Panc1 (cell line): ENCODE measurements at regions not wholly inside any gene's neighbourhood (a gene's known extent, or its start where the extent isn't known, plus 50 kb on each side); places are given as distances from the start of the nearest gene placed in this dataset.

Experiments used
- ATAC-seq: fragments of 200-7000 bp; cut with Tn5 transposase; 2 replicates; pipeline ENCODE4 v1.9.1; 2020; ENCODE audit warnings: mild to moderate bottlenecking, moderate library complexity
- BruUV-seq: library from RNA; stranded (reverse); fragments of 400-500 nt; replicated peaks from 2 replicates; lab custom pipeline; 2021; lab: Mats Ljungman, UMichigan
- CTCF ChIA-PET: fragments of 300-600 bp; sonication (Branson Sonifier 250); formaldehyde crosslinking; loops from one replicate; lab custom pipeline; 2022; ENCODE audit warnings: antibody characterized with exemption; lab: Charles Lee
- POLR2A ChIA-PET: fragments of 300-600 bp; sonication (Branson Sonifier 250); formaldehyde crosslinking; loops from one replicate; lab custom pipeline; 2022; ENCODE audit warnings: antibody characterized with exemption; lab: Charles Lee
- DNase-seq: peaks from one replicate; pipeline ENCODE4 v3.0.0-alpha.2; 2010; ENCODE audit warnings: low read depth, low spot score
- H3K27ac ChIP-seq: 2 replicates; pipeline ENCODE4 v1.5.1; 2011; ENCODE audit warnings: mild to moderate bottlenecking, low read length, inconsistent platforms
- H3K27me3 ChIP-seq: fragments of 200-500 bp; sonication (Bioruptor generic); 2 replicates; pipeline ENCODE4 v1.6.0; 2014; ENCODE audit warnings: low read length, inconsistent platforms; ENCODE audit not compliant: control insufficient read depth, insufficient read depth
- H3K36me3 ChIP-seq: fragments of 200-500 bp; sonication (Bioruptor generic); 2 replicates; pipeline ENCODE4 v1.5.1; 2014; ENCODE audit warnings: inconsistent platforms, mild to moderate bottlenecking, low read length, moderate library complexity; ENCODE audit not compliant: control insufficient read depth, insufficient read depth
- H3K4me1 ChIP-seq: 2 replicates; pipeline ENCODE4 v1.5.1; 2011; ENCODE audit warnings: inconsistent platforms, mild to moderate bottlenecking, low read length, moderate library complexity; ENCODE audit not compliant: control insufficient read depth, insufficient read depth
- H3K4me3 ChIP-seq, 2 experiments: 2 replicates each; pipeline ENCODE4 v1.5.1; 2011 to 2012; ENCODE audit warnings: low read depth in 2 of 2, low read length in 2 of 2, mild to moderate bottlenecking in 2 of 2, inconsistent platforms in 1 of 2, moderate library complexity in 1 of 2
- H3K9me3 ChIP-seq: fragments of 200-500 bp; sonication (Bioruptor generic); 2 replicates; pipeline ENCODE4 v1.5.1; 2014; ENCODE audit warnings: low read depth, mild to moderate bottlenecking, inconsistent platforms, low read length, moderate library complexity; ENCODE audit not compliant: control insufficient read depth, insufficient read depth
- POLR2AphosphoS5 ChIP-seq: IDR thresholded peaks from 2 replicates; pipeline ENCODE4 v1.6.1; 2012; ENCODE audit warnings: mild to moderate bottlenecking, low read depth, low read length, moderate library complexity
- SIN3A ChIP-seq: IDR thresholded peaks from 2 replicates; pipeline ENCODE4 v1.6.1; 2012; ENCODE audit warnings: low read depth, mild to moderate bottlenecking, low read length, moderate library complexity, borderline replicate concordance; ENCODE audit not compliant: insufficient read depth
- TCF7L2 ChIP-seq: IDR thresholded peaks from 2 replicates; pipeline ENCODE4 v1.6.1; 2011; ENCODE audit warnings: mild to moderate bottlenecking, low read depth, low read length, inconsistent platforms
- in situ Hi-C: cut with HindIII; loops from 2 replicates; pipeline ENCODE4 v1.10.0; 2016; ENCODE audit warnings: low sequenced_read_pairs, low pct_unique_long_range_greater_than_20kb
- intact Hi-C: fragments of 100-400 bp; cut with micrococcal nuclease; formaldehyde crosslinking; loops from one replicate; pipeline ENCODE4 v1.10.0; 2022; ENCODE audit not compliant: unreplicated experiment
- TF ChIP-seq, protein P1 (sequence below): fragments of 450-650 bp; IDR thresholded peaks from 2 replicates; pipeline ENCODE4 v1.5.1; 2017; ENCODE audit warnings: mild to moderate bottlenecking
- TF ChIP-seq, protein P2 (sequence below), 2 experiments: IDR thresholded peaks; 2 replicates each; pipeline ENCODE4 v1.6.1; 2011 to 2012; ENCODE audit warnings: low read depth in 2 of 2, control low read depth in 1 of 2, low read length in 1 of 2, mild to moderate bottlenecking in 1 of 2, moderate library complexity in 1 of 2; ENCODE audit not compliant: insufficient read depth in 1 of 2

DNA sequence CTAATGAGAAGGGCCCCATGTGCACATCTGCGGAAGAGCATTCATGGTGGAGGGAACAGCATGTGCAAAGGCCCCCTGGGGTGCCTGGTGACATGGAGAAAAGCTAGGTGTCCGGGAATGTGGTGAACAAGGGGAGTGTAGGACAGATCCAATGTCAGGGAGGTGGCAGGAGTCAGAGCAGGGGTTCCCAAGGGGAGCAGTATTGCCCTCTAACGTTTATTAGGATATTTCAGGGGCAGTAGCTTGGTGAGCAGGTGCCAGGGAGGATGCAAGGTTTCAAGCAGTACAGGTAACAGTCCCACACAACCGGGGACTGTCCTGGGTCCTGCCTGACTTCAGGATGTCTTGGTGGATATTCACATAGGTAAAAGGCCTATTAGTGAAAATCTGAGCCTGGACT, 209.6 kb downstream of the EMX2 start:
- Histone ChIP-seq H3K36me3 (no peaks in the 10 kb centered on the region), H3K4me1 (no peaks in the 10 kb centered on the region), H3K9me3 (no peaks in the 10 kb centered on the region), H3K27me3 (0 out of 2 replicates have a peak, but pooled peaks cover 2% of the 10 kb centered on the region), H3K4me3 (no peak overlapping the region), H3K27ac (no peak overlapping the region)
- ATAC-seq (no peak), DNase-seq (no peak)
- ChIA-PET POLR2A (no interaction called here), CTCF (no interaction called here)
- intact Hi-C loops (no loop called here), in situ Hi-C loops (no loop called here)
- TF ChIP-seq, protein P1, sequence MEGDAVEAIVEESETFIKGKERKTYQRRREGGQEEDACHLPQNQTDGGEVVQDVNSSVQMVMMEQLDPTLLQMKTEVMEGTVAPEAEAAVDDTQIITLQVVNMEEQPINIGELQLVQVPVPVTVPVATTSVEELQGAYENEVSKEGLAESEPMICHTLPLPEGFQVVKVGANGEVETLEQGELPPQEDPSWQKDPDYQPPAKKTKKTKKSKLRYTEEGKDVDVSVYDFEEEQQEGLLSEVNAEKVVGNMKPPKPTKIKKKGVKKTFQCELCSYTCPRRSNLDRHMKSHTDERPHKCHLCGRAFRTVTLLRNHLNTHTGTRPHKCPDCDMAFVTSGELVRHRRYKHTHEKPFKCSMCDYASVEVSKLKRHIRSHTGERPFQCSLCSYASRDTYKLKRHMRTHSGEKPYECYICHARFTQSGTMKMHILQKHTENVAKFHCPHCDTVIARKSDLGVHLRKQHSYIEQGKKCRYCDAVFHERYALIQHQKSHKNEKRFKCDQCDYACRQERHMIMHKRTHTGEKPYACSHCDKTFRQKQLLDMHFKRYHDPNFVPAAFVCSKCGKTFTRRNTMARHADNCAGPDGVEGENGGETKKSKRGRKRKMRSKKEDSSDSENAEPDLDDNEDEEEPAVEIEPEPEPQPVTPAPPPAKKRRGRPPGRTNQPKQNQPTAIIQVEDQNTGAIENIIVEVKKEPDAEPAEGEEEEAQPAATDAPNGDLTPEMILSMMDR: no peak
- TF ChIP-seq, protein P2, sequence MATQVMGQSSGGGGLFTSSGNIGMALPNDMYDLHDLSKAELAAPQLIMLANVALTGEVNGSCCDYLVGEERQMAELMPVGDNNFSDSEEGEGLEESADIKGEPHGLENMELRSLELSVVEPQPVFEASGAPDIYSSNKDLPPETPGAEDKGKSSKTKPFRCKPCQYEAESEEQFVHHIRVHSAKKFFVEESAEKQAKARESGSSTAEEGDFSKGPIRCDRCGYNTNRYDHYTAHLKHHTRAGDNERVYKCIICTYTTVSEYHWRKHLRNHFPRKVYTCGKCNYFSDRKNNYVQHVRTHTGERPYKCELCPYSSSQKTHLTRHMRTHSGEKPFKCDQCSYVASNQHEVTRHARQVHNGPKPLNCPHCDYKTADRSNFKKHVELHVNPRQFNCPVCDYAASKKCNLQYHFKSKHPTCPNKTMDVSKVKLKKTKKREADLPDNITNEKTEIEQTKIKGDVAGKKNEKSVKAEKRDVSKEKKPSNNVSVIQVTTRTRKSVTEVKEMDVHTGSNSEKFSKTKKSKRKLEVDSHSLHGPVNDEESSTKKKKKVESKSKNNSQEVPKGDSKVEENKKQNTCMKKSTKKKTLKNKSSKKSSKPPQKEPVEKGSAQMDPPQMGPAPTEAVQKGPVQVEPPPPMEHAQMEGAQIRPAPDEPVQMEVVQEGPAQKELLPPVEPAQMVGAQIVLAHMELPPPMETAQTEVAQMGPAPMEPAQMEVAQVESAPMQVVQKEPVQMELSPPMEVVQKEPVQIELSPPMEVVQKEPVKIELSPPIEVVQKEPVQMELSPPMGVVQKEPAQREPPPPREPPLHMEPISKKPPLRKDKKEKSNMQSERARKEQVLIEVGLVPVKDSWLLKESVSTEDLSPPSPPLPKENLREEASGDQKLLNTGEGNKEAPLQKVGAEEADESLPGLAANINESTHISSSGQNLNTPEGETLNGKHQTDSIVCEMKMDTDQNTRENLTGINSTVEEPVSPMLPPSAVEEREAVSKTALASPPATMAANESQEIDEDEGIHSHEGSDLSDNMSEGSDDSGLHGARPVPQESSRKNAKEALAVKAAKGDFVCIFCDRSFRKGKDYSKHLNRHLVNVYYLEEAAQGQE (IDR thresholded peaks at IDR 0.05; ENCODE audit: insufficient read depth in 1 of 2, low read depth in 2 of 2, low read length in 1 of 2): no peak
- TF ChIP-seq POLR2AphosphoS5 (no peak), SIN3A (no peak), TCF7L2 (no peak)
- no TSS peak for BruUV-seq

DNA sequence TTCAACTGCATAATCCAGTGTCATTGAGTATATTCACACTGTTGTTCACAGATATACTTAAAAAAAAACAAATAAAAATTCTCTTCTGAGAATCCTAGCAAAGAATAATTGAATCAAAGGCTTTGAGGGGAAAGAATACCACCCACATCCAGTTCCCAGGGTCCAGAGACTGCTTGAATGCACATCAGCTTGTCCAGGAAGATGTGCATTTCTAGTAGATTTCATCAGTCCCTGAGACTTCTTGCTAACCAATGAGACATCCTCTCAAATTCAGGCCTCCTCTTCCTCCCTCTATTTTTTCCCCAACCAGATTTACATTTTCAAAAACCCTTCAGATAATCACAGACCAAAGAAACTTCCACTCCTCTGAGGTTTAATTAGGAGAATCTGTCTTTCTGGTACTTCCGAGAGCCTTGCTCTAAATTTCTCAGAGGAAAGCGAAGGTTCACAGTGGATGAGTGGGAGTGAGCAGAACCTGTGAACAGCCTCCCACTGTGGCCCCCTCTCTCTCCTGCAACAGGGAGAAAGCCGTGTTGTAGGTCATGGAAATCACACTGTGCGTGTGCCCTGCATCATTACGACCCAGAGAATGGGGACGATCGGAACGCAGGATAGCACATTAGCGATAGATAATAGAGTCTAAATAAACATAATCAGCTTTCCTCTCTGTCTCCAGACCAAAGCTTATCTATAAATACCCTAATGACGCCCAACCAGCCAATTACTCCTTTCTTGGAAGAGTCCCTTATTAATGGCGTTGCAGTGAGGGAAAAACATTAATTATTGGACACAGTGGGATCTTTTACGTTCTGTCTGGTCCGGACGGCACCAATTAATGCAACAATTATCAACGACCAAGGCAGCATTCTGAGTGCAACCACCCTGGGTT, 212.5 kb downstream of the EMX2 start:
- ATAC-seq (no peak), DNase-seq (no peak)
- intact Hi-C loops (no loop called here), in situ Hi-C loops (no loop called here)
- Histone ChIP-seq H3K36me3 (no peaks in the 10 kb centered on the region), H3K27ac (no peak overlapping the region), H3K4me3 (no peak overlapping the region), H3K9me3 (no peaks in the 10 kb centered on the region), H3K27me3 (peaks cover 2% of the 10 kb centered on the region), H3K4me1 (no peaks in the 10 kb centered on the region)
- BruUV-seq: no TSS peak
- TF ChIP-seq, protein P1: no peak
- no peak for TF ChIP-seq TCF7L2
- TF ChIP-seq, protein P2 (IDR thresholded peaks at IDR 0.05; ENCODE audit: insufficient read depth in 1 of 2, low read depth in 2 of 2, low read length in 1 of 2): no peak
- no peak for TF ChIP-seq SIN3A
- TF ChIP-seq POLR2AphosphoS5: no peak
- CTCF ChIA-PET: no interaction called here
- POLR2A ChIA-PET: no interaction called here
